Thoracic aorta (tissue), 2 donors: ENCODE measurements at regions not wholly inside any gene's neighbourhood (a gene's known extent, or its start where the extent isn't known, plus 50 kb on each side); places are given as distances from the start of the nearest gene placed in this dataset.

Source experiments
- ATAC-seq: fragments of 150-250 bp; one replicate; pipeline ENCODE4 v1.8.0; 2017; ENCODE audit warnings: low read depth; ENCODE audit not compliant: insufficient number of reproducible peaks, low FRiP score
- DNase-seq: peaks from one replicate; pipeline ENCODE4 v3.0.0-alpha.2; 2020; ENCODE audit warnings: low spot score
- H3K27ac ChIP-seq, 2 donors: fragments of 200-600 bp; sonication (generic); 1 replicate in 1 of 2; 2 replicates in 1 of 2; pipeline ENCODE4 v1.5.1; 2016; ENCODE audit warnings: mild to moderate bottlenecking in 2 of 2, moderate library complexity in 2 of 2
- H3K27me3 ChIP-seq: fragments of 200-600 bp; sonication (generic); replicated peaks from 2 replicates; pipeline ENCODE4 v1.6.0; 2016; ENCODE audit warnings: mild to moderate bottlenecking; ENCODE audit not compliant: insufficient read depth
- H3K36me3 ChIP-seq: fragments of 200-600 bp; sonication (generic); one replicate; pipeline ENCODE4 v1.5.1; 2016
- H3K4me1 ChIP-seq, 2 donors: fragments of 200-600 bp; sonication (generic); 1 replicate in 1 of 2; 2 replicates in 1 of 2; pipeline versions ENCODE4 v1.5.1 to v1.6.0; 2016; ENCODE audit warnings: low read depth in 2 of 2, mild to moderate bottlenecking in 1 of 2; ENCODE audit not compliant: control insufficient read depth in 1 of 2
- H3K4me3 ChIP-seq: fragments of 200-600 bp; sonication (generic); 2 replicates; pipeline ENCODE4 v1.5.1; 2016; ENCODE audit warnings: mild to moderate bottlenecking
- H3K9me3 ChIP-seq: fragments of 200-600 bp; sonication (generic); 2 replicates; pipeline ENCODE4 v1.5.1; 2016
- CTCF ChIP-seq: fragments of 200-600 bp; sonication (generic); IDR thresholded peaks from one replicate; pipeline ENCODE4 v1.5.1; 2019; ENCODE audit warnings: antibody characterized with exemption

GRCh38 chr5:93279296-93279963, 301.6 kb downstream of the NR2F1-AS1 start:
- Histone ChIP-seq H3K36me3 (no peaks in the 10 kb centered on the region), H3K27me3 (no peaks in the 10 kb centered on the region), H3K27ac (no peak overlapping the region), H3K4me1 (no peaks in the 10 kb centered on the region), H3K9me3 (no peaks in the 10 kb centered on the region), H3K4me3 (no peak overlapping the region)
- DNase-seq (no peak), ATAC-seq (no peak)
- TF ChIP-seq CTCF = no peak

GRCh38 chr5:93278896-93279295, 302.1 kb downstream of the NR2F1-AS1 start:
- Histone ChIP-seq H3K4me3 (no peak overlapping the region), H3K27ac (no peak overlapping the region), H3K36me3 (no peaks in the 10 kb centered on the region), H3K27me3 (no peaks in the 10 kb centered on the region), H3K4me1 (no peaks in the 10 kb centered on the region), H3K9me3 (no peaks in the 10 kb centered on the region)
- no peak for DNase-seq
- no peak for ATAC-seq
- no peak for TF ChIP-seq CTCF

GRCh38 chr5:93277051-93277450, 304.0 kb downstream of the NR2F1-AS1 start:
- ATAC-seq (no peak), DNase-seq (no peak)
- Histone ChIP-seq H3K36me3 (no peaks in the 10 kb centered on the region), H3K9me3 (no peaks in the 10 kb centered on the region), H3K4me3 (no peak overlapping the region), H3K27me3 (no peaks in the 10 kb centered on the region), H3K4me1 (no peaks in the 10 kb centered on the region), H3K27ac (no peak overlapping the region)
- TF ChIP-seq CTCF = no peak

GRCh38 chr5:93275376-93275775, 305.6 kb downstream of the NR2F1-AS1 start:
- H3K4me1 ChIP-seq = no peaks in the 10 kb centered on the region
- no peak for TF ChIP-seq CTCF
- ATAC-seq (no peak), DNase-seq (no peak)
- H3K27me3 ChIP-seq = no peaks in the 10 kb centered on the region
- H3K4me3 ChIP-seq = no peak overlapping the region
- H3K36me3 ChIP-seq = no peaks in the 10 kb centered on the region
- H3K27ac ChIP-seq = no peak overlapping the region
- H3K9me3 ChIP-seq = no peaks in the 10 kb centered on the region

GRCh38 chr5:93274291-93274690, 306.7 kb downstream of the NR2F1-AS1 start:
- no peak for DNase-seq
- no peak overlapping the region for H3K4me3 ChIP-seq
- ATAC-seq = no peak
- H3K4me1 ChIP-seq = no peaks in the 10 kb centered on the region
- TF ChIP-seq CTCF = no peak
- no peaks in the 10 kb centered on the region for H3K27me3 ChIP-seq
- no peak overlapping the region for H3K27ac ChIP-seq
- no peaks in the 10 kb centered on the region for H3K9me3 ChIP-seq
- H3K36me3 ChIP-seq = no peaks in the 10 kb centered on the region
